ENCODE measurements at regions not wholly inside any gene's neighbourhood (a gene's known extent, or its start where the extent isn't known, plus 50 kb on each side); places are given as distances from the start of the nearest gene placed in this dataset.

DNA sequence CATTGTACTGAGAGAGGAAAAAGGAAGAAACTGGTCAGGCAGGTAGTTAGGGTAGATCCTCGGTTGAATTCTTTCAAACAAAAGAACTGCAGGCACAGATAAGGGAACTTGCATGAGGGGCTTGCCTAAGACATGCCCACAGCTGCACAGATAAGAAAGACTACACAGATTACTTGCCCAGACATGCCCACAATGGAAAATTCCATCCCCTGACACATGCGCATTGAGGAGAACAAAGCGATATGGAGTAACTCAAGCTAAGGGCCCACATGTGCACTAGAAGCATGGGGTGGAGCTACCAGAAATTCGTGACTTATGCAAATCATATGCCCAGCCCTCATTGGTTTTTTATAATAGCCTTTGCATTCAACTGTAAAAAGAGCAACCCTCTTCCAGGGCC lies 181.3 kb upstream of the ZNF521 start:
- TF ChIP-seq NFIC (IDR thresholded peaks at IDR 0.05) = no peak
- no peak for TF ChIP-seq CREB1 (IDR thresholded peaks at IDR 0.05; ENCODE audit: low read depth)
- TF ChIP-seq TCF12 (IDR thresholded peaks at IDR 0.05; ENCODE audit: low read depth) = no peak
- TF ChIP-seq TAF1 (IDR thresholded peaks at IDR 0.05; ENCODE audit: low read depth) = no peak
- no peak for TF ChIP-seq RAD21 (IDR thresholded peaks at IDR 0.05; ENCODE audit: low read depth)
- TF ChIP-seq, protein P1, sequence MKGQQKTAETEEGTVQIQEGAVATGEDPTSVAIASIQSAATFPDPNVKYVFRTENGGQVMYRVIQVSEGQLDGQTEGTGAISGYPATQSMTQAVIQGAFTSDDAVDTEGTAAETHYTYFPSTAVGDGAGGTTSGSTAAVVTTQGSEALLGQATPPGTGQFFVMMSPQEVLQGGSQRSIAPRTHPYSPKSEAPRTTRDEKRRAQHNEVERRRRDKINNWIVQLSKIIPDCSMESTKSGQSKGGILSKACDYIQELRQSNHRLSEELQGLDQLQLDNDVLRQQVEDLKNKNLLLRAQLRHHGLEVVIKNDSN (IDR thresholded peaks at IDR 0.05) = no peak
- TF ChIP-seq, protein P2, sequence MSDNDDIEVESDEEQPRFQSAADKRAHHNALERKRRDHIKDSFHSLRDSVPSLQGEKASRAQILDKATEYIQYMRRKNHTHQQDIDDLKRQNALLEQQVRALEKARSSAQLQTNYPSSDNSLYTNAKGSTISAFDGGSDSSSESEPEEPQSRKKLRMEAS (IDR thresholded peaks at IDR 0.05) = no peak
- TF ChIP-seq, protein P3, sequence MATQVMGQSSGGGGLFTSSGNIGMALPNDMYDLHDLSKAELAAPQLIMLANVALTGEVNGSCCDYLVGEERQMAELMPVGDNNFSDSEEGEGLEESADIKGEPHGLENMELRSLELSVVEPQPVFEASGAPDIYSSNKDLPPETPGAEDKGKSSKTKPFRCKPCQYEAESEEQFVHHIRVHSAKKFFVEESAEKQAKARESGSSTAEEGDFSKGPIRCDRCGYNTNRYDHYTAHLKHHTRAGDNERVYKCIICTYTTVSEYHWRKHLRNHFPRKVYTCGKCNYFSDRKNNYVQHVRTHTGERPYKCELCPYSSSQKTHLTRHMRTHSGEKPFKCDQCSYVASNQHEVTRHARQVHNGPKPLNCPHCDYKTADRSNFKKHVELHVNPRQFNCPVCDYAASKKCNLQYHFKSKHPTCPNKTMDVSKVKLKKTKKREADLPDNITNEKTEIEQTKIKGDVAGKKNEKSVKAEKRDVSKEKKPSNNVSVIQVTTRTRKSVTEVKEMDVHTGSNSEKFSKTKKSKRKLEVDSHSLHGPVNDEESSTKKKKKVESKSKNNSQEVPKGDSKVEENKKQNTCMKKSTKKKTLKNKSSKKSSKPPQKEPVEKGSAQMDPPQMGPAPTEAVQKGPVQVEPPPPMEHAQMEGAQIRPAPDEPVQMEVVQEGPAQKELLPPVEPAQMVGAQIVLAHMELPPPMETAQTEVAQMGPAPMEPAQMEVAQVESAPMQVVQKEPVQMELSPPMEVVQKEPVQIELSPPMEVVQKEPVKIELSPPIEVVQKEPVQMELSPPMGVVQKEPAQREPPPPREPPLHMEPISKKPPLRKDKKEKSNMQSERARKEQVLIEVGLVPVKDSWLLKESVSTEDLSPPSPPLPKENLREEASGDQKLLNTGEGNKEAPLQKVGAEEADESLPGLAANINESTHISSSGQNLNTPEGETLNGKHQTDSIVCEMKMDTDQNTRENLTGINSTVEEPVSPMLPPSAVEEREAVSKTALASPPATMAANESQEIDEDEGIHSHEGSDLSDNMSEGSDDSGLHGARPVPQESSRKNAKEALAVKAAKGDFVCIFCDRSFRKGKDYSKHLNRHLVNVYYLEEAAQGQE (IDR thresholded peaks at IDR 0.05; ENCODE audit: low read depth) = no peak
- no peak for TF ChIP-seq EP300 (IDR thresholded peaks at IDR 0.05; ENCODE audit: borderline replicate concordance)
- TF ChIP-seq CEBPB (IDR thresholded peaks at IDR 0.05) = no peak
- no peak for TF ChIP-seq EGR1 (IDR thresholded peaks at IDR 0.05)
- no peak for TF ChIP-seq FOXM1 (IDR thresholded peaks at IDR 0.05; ENCODE audit: borderline replicate concordance, low read depth)
- no peak for TF ChIP-seq ZBTB7A (IDR thresholded peaks at IDR 0.05; ENCODE audit: low read depth)
- TF ChIP-seq YY1 (IDR thresholded peaks at IDR 0.05; ENCODE audit: low read depth) = no peak
- TF ChIP-seq TEAD4 (IDR thresholded peaks at IDR 0.05) = no peak

DNA sequence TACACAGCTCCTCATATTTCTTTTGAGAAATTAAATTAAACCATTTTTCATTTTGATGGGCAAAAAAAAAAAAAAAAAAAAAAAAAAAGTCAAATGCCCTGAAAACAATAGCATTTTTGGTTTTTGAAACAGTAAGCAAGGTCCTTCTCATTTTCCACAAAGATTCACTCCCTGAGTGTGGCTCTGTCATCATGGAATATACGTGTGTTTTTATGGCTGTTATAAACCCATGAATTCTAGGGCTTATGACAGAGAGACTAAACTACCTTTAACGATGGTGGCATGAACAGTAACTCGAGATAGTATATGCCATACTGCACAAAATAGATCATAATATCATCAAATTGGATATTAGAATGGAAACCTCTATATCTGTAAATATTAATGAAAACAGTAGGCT lies 179.2 kb upstream of the ZNF521 start:
- TF ChIP-seq NFIC (IDR thresholded peaks at IDR 0.05) (no peak), FOXM1 (IDR thresholded peaks at IDR 0.05; ENCODE audit: borderline replicate concordance, low read depth) (no peak), TCF12 (IDR thresholded peaks at IDR 0.05; ENCODE audit: low read depth) (no peak), CREB1 (IDR thresholded peaks at IDR 0.05; ENCODE audit: low read depth) (no peak), YY1 (IDR thresholded peaks at IDR 0.05; ENCODE audit: low read depth) (no peak), CEBPB (IDR thresholded peaks at IDR 0.05) (no peak), EP300 (IDR thresholded peaks at IDR 0.05; ENCODE audit: borderline replicate concordance) (no peak), EGR1 (IDR thresholded peaks at IDR 0.05) (no peak)
- TF ChIP-seq, protein P3 (IDR thresholded peaks at IDR 0.05; ENCODE audit: low read depth) = no peak

DNA sequence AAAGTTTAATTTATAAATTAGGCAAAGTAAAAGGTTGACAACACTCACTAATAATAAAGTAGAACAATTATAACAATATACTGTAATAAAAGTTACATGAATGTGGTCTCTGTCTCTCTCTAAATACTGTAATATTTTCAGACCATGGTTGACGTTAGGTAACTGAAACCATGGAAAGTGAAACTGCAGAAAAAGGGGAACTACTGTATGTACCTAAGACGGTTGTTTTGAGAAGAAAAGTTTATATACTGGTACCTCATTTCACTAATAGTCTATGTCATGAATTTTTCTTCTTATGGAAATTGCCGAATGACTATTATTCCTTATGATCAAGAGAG lies 166.7 kb upstream of the ZNF521 start:
- TF ChIP-seq, protein P1 (IDR thresholded peaks at IDR 0.05) = no peak
- TF ChIP-seq CEBPB (IDR thresholded peaks at IDR 0.05) (no peak), RAD21 (IDR thresholded peaks at IDR 0.05; ENCODE audit: low read depth) (no peak), TAF1 (IDR thresholded peaks at IDR 0.05; ENCODE audit: low read depth) (no peak), TEAD4 (IDR thresholded peaks at IDR 0.05) (no peak), TCF12 (IDR thresholded peaks at IDR 0.05; ENCODE audit: low read depth) (no peak), YY1 (IDR thresholded peaks at IDR 0.05; ENCODE audit: low read depth) (no peak), EP300 (IDR thresholded peaks at IDR 0.05; ENCODE audit: borderline replicate concordance) (no peak), ZBTB7A (IDR thresholded peaks at IDR 0.05; ENCODE audit: low read depth) (no peak), EGR1 (IDR thresholded peaks at IDR 0.05) (no peak), CREB1 (IDR thresholded peaks at IDR 0.05; ENCODE audit: low read depth) (no peak), NFIC (IDR thresholded peaks at IDR 0.05) (no peak), FOXM1 (IDR thresholded peaks at IDR 0.05; ENCODE audit: borderline replicate concordance, low read depth) (no peak)
- TF ChIP-seq, protein P3 (IDR thresholded peaks at IDR 0.05; ENCODE audit: low read depth) = no peak
- TF ChIP-seq, protein P2 (IDR thresholded peaks at IDR 0.05) = no peak

DNA sequence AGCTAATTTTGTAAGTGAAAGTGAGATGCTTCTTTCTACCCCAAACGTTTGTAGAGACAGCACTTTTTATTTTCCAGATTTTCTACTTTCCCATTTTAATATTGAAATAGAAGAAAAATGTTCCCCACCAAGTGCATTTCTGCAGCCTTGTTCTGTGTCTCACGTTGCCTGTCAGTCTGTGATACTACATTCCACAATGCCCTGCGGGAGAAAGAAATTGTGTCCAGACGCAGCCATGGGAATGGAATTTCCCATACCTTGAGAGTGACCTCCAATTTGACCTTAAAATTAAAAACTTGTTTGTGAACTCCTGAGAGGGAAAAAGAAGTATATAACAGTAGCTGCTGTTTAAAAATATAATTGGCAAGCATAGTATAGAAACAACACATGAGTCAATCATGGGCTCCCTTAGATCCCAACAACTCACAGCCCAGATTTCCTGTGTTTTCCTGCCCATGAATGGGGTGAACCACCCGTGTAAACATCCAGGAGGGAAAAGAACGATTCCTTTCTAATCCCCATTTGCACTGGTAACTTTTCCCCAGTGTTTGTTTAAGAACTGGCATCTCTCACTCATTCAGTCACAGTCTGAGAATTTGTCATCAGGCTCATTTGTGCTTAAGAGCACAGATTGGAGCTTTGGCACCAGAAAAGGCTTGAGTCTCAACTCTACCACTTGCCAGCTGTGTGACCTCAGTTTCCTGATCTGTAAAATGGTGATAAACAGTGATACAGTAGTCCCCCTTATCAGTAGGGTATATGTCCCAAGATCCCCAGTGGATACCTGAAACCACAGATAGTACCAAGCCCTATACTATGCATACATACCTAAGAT lies 166.1 kb upstream of the ZNF521 start:
- TF ChIP-seq FOXM1 (IDR thresholded peaks at IDR 0.05; ENCODE audit: borderline replicate concordance, low read depth) (no peak), EP300 (IDR thresholded peaks at IDR 0.05; ENCODE audit: borderline replicate concordance) (no peak), TAF1 (IDR thresholded peaks at IDR 0.05; ENCODE audit: low read depth) (no peak), CREB1 (IDR thresholded peaks at IDR 0.05; ENCODE audit: low read depth) (no peak), EGR1 (IDR thresholded peaks at IDR 0.05) (no peak)

Measured in Ishikawa (cell line).